NCI-H526 treated with DMSO at 0.1 percent for 48 hours (cell line): ENCODE measurements at regions not wholly inside any gene's neighbourhood (a gene's known extent, or its start where the extent isn't known, plus 50 kb on each side); places are given as distances from the start of the nearest gene placed in this dataset.

Source experiments
- DNase-seq: peaks from one replicate; lab custom pipeline; 2025; lab: John Stamatoyannopoulos, UW

DNA sequence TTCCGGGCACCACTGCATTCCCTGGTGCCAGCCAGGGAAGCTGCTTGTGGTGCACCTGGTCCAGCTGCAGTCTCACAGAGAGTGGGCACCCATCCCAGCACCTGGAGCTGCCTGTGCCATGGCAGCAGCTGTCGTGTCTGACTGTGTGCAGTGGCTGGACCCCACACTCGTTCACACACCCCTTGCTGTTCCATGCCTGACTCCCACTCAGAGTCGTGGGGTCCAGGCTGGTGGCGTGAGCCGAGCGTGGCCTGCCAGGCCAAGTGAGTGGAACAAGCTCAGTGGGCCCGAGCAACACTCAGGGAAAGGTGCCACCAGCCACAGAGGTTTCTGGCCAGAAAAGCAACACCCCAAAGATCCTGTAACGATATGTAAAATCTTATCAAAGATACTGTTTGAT lies 97.2 kb upstream of the KCNK1 start:
- DNase-seq = no peak

DNA sequence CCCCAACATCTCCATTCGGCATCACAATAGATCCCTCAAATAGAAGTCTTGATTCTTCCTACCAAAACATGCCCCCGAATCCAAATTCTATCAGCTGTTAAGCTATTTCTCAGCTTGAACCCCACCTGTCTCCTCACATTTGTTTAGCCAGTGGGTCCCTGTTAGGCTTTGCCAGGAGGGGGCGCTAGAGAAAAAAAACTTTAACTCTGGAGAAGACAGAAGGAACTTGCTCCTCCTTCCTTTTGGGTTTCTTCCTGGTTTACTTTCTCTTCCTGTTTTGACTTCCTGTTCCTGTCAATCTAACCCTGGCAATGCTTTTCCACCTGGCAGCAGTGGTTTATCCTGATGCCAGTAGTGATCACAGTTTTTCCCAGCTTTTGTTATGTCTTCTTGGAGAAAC lies 95.6 kb upstream of the KCNK1 start:
- DNase-seq = peak; percentile 0

DNA sequence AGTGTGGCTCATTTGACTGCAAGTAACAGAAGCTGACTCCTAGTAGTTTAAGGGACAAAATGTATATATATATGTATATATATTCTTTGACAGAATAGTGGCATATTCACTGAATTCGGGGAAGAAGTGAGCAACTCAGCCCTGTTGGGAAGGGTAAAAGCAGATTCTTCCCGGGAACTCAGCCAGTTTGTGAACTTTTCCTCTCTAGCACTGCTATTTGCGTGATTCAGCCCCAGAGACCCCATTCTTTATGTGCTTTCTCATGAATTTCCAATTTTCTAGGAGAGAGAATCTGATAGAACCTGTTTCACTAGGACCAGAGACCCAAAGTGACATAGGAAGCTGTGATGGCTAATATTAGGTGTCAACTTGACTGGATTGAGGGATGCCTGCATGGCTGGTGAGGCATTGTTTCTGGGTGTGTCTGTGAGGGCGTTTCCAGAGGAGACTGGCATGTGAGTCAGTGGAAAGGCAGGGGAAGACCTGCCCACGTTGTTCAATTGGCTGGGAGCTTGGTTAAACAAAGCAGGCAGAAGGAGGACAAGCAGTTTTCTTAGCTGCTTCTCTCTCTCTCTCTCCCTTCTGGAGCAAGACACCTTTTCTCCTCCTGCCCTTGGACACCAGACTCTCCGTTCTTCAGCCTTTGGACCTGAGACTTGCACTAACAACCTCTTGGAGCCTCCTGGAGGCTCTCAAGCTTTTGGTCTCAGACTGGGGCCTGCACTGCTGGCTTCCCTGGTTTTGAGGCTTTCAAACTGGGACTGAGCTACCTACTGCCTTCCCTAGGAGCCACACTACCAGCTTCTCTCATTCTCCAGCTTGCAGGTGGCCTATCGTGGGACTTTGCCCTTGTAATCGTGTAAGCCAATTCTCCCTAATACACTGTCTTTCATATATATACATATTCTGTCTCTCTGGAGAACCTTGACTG lies 93.4 kb upstream of the KCNK1 start:
- no peak for DNase-seq

DNA sequence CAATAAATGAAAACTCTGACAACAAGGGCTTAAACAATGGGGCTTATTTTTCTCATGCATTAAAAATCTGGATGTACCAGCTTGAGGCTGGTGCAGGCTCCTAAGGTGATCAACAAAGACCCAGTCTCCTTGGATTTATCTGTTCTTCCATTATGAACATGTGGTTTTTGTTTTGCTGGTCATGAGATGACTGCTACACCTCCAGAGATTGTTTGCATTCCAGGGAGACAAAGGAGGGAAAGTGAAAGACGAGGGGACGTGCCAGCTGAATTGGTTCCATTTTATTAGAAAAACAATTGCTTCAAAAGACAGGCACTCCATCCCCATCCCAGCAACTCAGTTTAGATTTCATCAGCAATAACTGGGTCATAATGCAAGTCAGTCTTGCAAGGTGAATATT lies 90.9 kb upstream of the KCNK1 start:
- no peak for DNase-seq

DNA sequence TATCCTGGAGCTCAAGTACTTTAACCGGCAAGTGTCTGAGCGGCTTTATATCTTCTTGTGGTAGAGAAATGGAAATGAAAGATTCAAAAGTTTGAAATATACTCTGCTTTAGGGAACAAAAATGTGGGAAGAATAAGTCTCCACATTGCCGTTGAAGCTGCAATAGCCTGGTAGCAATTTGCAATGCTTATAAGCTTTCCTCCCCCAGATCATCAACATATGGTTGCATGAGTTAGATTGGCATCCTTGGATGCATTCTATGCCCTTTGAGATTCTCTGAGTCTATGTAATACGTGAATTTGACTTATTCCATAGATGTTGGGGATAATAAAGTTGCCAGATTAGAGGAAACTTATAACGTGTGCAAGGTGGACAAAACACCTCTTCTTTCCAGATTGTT lies 86.1 kb upstream of the KCNK1 start:
- DNase-seq = no peak

DNA sequence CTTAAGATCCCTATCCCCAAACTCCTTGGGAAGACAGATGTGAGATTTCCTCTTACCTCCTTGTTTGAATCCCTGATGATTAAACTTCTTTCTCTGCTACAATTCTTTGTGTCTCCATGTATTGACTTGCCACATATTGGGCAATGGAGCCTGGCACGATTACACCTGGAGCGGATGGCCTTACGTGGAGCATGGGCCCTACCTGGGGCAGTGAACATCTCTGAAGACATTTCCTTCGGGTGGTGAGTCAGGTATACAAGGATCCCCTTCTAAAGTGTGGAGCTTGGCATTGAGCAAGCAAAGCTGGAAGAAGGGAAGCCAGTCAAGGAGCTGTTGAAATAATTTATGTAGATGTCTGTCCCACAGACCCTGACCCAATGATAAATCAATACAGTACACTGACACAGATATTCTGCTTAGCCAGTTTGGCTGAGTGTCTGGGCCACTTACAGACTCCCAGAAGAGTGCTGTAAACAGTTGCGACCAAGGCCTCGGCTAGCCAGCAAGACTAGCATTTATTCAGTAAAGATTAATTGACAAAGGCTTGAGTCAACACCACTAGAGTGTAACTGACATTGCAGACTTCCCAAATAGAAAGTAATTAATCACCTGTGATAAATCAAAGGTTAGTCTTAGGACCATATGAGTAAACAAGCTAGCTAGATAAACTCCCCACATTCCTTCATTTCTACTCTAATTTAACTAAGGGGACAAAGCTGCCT lies 83.1 kb upstream of the KCNK1 start:
- no peak for DNase-seq

DNA sequence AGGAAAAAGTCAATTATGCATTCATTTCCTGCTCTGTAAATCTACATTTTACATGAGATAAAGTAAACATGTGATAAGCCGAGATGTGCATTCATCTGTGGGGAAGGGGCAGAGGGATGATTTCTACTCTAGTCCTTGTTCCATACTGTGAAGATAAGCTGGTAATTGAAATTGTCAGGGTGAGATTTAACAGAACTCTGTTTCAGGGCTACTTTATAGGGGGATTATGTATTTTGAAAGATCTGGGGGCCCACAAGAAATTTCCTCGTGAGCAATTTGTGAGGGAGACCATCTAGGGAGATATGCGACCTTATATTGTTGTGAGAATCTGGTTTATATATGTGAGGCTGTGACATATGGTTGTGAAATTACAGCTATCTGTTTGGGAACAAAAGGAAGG lies 73.1 kb upstream of the KCNK1 start:
- no peak for DNase-seq

DNA sequence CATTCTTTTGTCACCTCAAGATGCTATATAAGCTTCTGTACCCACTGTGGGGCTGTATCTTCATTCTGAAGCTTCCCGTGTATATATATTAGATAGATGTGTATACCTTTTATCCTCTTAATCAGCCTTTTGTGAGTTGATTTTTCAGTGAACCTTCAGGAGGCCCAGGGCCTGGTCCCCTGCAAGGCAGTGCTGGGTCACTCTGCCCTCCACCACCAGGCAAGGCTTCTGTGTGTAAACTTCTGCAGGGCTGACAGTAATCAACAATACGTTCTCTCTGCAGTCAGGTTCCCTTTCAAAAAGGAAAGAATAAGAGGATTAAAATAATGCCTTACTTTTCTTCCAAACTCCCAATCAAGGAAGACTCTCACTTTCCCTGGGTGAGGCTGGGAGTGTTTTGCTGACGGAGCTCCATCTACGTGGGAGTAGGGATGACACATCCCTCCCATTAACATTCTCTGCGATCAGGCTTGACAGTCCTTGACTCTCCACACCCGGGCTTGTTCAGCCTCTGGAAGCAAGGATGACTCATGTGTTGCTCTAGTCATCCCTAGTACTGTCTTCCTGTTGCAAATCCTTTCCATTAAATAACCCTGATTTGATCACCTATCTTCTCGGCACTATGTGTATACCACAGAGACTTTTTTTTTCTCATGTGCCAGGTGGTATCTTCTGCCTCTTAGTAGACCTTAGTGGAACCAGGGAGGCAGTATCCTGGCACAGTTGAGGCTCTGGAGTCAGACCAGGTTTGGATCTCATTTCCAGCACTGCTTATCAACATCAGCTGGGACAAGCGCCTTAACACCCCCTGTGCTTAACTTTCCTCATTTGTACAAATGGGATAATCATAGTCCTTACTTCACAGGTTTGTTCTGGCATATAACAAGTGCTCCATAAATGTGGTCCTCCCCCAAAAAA lies 70.3 kb upstream of the KCNK1 start:
- no peak for DNase-seq

DNA sequence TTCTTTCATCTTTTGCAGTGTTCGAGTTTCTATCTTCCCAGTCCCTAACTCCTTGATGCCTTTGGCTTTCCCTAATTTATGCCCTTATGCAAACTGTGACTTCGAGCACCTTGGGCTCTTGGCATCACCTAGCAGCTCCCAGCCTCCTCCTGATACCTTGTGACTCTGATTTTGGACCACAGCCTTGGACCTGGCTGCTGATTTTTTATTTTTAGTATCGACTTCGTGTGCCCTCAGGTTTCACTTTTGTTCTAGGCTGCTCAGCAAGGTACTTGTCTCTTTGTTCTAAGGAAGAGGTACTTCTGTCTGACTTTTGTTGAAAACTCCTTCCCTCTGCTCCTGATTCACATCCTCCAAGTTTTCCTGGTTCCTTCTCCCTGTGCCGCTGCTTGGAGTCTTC lies 69.6 kb upstream of the KCNK1 start:
- DNase-seq = no peak

DNA sequence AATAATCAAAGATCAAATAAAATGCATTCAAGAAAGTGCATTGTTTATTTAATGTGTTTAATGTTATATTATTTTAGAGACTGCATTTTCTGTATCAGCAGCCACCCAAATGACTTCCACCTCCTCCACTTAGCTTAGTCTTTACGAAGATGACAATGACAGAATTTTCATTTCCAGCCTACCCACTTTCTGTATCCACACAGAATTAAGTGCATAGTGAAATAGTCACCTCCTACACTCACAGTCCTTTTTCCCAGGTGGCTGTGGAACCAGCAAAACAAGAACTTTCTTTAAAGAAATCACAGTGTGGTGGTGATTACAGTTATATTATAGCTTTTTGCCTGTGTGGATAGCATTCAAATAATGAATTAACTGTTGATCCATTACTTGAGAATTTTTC lies 66.2 kb upstream of the KCNK1 start:
- DNase-seq = no peak

DNA sequence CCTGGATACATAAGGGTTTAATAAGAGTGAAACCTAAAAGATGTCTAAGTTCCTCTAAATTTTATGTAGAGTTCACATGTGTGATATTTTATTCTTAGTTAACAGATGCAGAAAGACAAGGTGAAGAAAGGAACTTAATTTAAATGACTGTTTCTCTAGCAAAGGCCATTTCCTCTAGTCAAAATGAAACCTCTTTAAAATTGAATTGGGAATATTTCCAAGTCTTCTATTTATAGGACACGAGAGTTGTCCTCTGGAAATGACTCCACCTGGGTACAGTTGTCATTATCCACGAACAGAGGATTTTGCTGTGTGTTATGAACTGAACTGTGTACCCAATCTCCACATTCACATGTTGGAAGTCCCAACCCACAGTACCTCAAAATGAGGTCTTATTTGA lies 64.5 kb upstream of the KCNK1 start:
- DNase-seq = no peak

DNA sequence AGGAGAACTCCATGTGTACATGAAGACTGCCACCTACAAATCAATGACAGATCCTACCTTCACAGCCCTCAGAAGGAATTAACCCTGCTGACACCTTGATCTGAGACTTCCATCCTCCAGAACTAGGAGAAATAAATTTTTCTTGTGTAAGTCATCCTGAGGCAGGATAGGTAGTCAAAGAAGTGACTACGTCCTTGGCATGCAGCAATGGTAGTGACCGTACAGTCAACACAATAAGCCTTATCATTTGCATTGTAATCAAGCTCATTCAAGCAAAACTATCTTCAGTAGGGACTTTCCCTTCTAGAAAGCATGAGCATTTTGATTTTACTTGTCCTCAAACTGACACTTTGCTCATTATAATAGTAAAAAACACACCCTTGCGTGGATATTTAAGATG lies 64.0 kb upstream of the KCNK1 start:
- no peak for DNase-seq

DNA sequence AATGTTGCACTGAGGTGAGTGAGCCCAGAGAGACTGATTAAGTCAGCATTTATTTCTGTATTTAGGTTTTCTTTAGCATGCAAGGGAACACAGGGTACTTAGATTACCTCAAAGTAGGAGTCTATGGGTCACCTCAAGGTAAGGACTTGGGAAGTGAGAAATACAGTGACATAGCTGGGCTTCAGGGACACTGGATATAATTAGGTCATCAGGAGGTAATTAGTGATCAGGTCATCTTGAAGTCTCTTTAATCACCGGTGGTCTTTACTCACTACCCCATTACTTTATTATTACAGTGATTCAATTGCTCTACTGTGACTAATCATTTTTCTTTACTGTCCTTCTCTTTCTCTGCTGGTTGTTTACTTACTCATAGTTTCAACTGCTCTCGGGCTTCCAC lies 59.9 kb upstream of the KCNK1 start:
- no peak for DNase-seq

DNA sequence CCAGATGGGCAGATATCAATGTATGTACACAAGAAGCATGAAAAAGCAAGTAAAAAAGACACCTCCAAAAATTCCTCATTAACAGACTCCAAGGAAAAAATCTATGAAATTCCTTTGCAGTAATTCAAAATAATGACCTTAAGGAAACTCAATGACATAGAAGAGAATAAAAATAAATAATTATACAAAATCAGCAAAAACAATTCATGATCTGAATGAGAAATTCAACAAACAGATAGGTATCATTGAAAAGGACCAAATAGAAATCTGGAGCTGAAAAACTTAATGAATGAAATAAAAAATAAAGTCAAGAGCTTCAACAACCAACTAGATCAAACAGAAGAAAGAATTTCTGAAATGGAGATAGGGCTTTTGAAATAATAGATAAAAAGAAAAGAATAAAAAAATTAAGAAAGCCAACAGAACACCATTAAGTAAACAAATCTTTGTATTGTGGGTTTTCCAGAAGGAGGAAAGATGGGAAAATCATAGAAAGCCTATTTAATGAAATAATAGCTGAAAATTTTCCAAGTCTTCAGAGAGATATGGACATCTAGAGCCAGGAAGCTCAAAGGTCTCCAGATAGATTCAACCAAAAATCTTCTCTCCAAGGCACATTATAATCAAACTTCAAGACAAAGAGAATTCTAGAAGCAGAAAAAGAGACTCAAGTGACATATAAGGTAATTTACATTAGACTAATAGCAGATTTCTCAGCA lies 52.0 kb upstream of the KCNK1 start:
- no peak for DNase-seq
